SK-N-SH (cell line): ENCODE measurements at regions not wholly inside any gene's neighbourhood (a gene's known extent, or its start where the extent isn't known, plus 50 kb on each side); places are given as distances from the start of the nearest gene placed in this dataset.
A peak's percentile ranks its signal among the peaks of the same experiment; 100 is the strongest.

Source experiments
- CTCF ChIA-PET: fragments of 300-600, 350-600 bp; formaldehyde crosslinking; extraction: SDS; loops from one replicate; lab custom pipeline; 2021; lab: Yijun Ruan, JAX
- POLR2A ChIA-PET: fragments of 350-600 bp; sonication (Branson Sonifier 250); formaldehyde crosslinking; extraction: SDS; loops from one replicate; lab custom pipeline; 2020; ENCODE audit warnings: antibody characterized with exemption, inconsistent platforms; lab: Yijun Ruan, JAX
- DNase-seq: peaks from one replicate; pipeline ENCODE4 v3.0.0; 2012
- H2AFZ ChIP-seq: fragments of 200-600 bp; sonication (generic); 2 replicates; pipeline ENCODE4 v1.8.1; 2016; ENCODE audit warnings: antibody characterized with exemption, mild to moderate bottlenecking, low read depth
- H3F3A ChIP-seq: fragments of 200-600 bp; sonication (generic); replicated peaks from 2 replicates; pipeline ENCODE3; 2016; ENCODE audit warnings: antibody characterized with exemption, mild to moderate bottlenecking; ENCODE audit not compliant: insufficient read depth
- H3K27ac ChIP-seq, 2 experiments: fragments of 200-500 bp in 1 of 2; fragments of 200-600 bp in 1 of 2; sonication (Bioruptor generic) in 1 of 2; sonication (generic), shearing (Covaris generic) in 1 of 2; 2 replicates each; pipeline versions ENCODE4 v1.5.1 to v1.6.1; 2014 to 2016; ENCODE audit warnings: low read depth in 2 of 2, inconsistent platforms in 1 of 2, low read length in 1 of 2, mild to moderate bottlenecking in 1 of 2, mixed read lengths in 1 of 2
- H3K27me3 ChIP-seq: fragments of 200-600 bp; sonication (generic), shearing (Covaris generic); 2 replicates; pipeline ENCODE4 v1.6.1; 2016; ENCODE audit warnings: mixed run types; ENCODE audit not compliant: insufficient read depth
- H3K36me3 ChIP-seq, 2 experiments: fragments of 200-500 bp in 1 of 2; fragments of 200-600 bp in 1 of 2; sonication (Bioruptor generic) in 1 of 2; sonication (generic) in 1 of 2; replicated peaks in 1 of 2; 2 replicates each; pipeline versions ENCODE3 to v1.5.1; 2014 to 2016; ENCODE audit warnings: low read length in 1 of 2, mild to moderate bottlenecking in 1 of 2; ENCODE audit not compliant: insufficient read depth in 2 of 2, control insufficient read depth in 1 of 2
- H3K4me1 ChIP-seq, 2 experiments: fragments of 200-500 bp in 1 of 2; fragments of 200-600 bp in 1 of 2; sonication (Bioruptor generic) in 1 of 2; sonication (generic), shearing (Covaris generic) in 1 of 2; 2 replicates each; pipeline versions ENCODE4 v1.5.1 to v1.6.1; 2014 to 2016; ENCODE audit warnings: low read depth in 1 of 2, low read length in 1 of 2, mixed run types in 1 of 2; ENCODE audit not compliant: insufficient read depth in 2 of 2, control insufficient read depth in 1 of 2
- H3K4me2 ChIP-seq: fragments of 200-600 bp; sonication (generic), shearing (Covaris generic); 2 replicates; pipeline ENCODE4 v1.6.1; 2017; ENCODE audit warnings: mixed run types
- H3K4me3 ChIP-seq, 2 experiments: fragments of 200-500 bp in 1 of 2; fragments of 200-600 bp in 1 of 2; sonication (Bioruptor generic) in 1 of 2; sonication (generic), shearing (Covaris generic) in 1 of 2; 2 replicates each; pipeline versions ENCODE4 v1.5.1 to v1.8.1; 2014 to 2016; ENCODE audit warnings: low read depth in 2 of 2, inconsistent platforms in 1 of 2, low read length in 1 of 2, mild to moderate bottlenecking in 1 of 2, mixed read lengths in 1 of 2, moderate library complexity in 1 of 2
- H3K79me2 ChIP-seq: fragments of 200-600 bp; sonication (generic); 2 replicates; pipeline ENCODE4 v1.8.1; 2017; ENCODE audit warnings: mild to moderate bottlenecking; ENCODE audit not compliant: insufficient read depth
- H3K9ac ChIP-seq: fragments of 200-600 bp; sonication (generic); 2 replicates; pipeline ENCODE4 v1.6.1; 2017; ENCODE audit warnings: mixed run types
- H3K9me2 ChIP-seq: fragments of 200-600 bp; sonication (generic); 2 replicates; pipeline ENCODE4 v1.6.1; 2017; ENCODE audit warnings: mixed run types
- H3K9me3 ChIP-seq: fragments of 200-600 bp; sonication (generic); 2 replicates; pipeline ENCODE4 v1.6.1; 2017; ENCODE audit warnings: mixed run types, mild to moderate bottlenecking, moderate library complexity
- H4K20me1 ChIP-seq: fragments of 200-600 bp; sonication (generic); 2 replicates; pipeline ENCODE4 v1.6.1; 2017; ENCODE audit warnings: mild to moderate bottlenecking, mixed run types; ENCODE audit not compliant: insufficient read depth
- ELF1 ChIP-seq: IDR thresholded peaks from 2 replicates; pipeline ENCODE4 v1.4.0; 2012
- EP300 ChIP-seq, 2 experiments: IDR thresholded peaks; 2 replicates each; pipeline versions ENCODE4 v1.4.0 to v1.6.1; 2012; ENCODE audit warnings: borderline replicate concordance in 1 of 2, low read depth in 1 of 2, low read length in 1 of 2
- EZH2phosphoT487 ChIP-seq: fragments of 200-600 bp; sonication (generic); IDR thresholded peaks from 2 replicates; pipeline ENCODE4 v1.6.1; 2017; ENCODE audit warnings: low read depth, mixed run types, mild to moderate bottlenecking, antibody characterized with exemption, moderate library complexity, borderline replicate concordance
- FOXM1 ChIP-seq: IDR thresholded peaks from 2 replicates; pipeline ENCODE4 v1.4.0; 2012; ENCODE audit warnings: low read depth, mild to moderate bottlenecking
- NRF1 ChIP-seq: IDR thresholded peaks from 2 replicates; pipeline ENCODE4 v1.6.1; 2012; ENCODE audit warnings: low read depth, mild to moderate bottlenecking, low read length
- PBX3 ChIP-seq: IDR thresholded peaks from 2 replicates; pipeline ENCODE4; 2012
- RAD21 ChIP-seq: IDR thresholded peaks from 2 replicates; pipeline ENCODE4 v1.6.1; 2012; ENCODE audit warnings: mild to moderate bottlenecking, low read length
- RCOR1 ChIP-seq: fragments of 150-350 bp; IDR thresholded peaks from 2 replicates; pipeline ENCODE4 v1.6.1; 2017; ENCODE audit warnings: antibody characterized with exemption, low read length
- SIN3A ChIP-seq: IDR thresholded peaks from 2 replicates; pipeline ENCODE4 v1.6.1; 2012; ENCODE audit warnings: low read depth, mild to moderate bottlenecking, low read length, moderate library complexity, borderline replicate concordance
- SMC3 ChIP-seq: IDR thresholded peaks from 2 replicates; pipeline ENCODE4 v1.6.1; 2012; ENCODE audit warnings: low read depth, low read length, improper control_type of control experiment
- TAF1 ChIP-seq: IDR thresholded peaks from 2 replicates; pipeline ENCODE4 v1.6.1; 2012; ENCODE audit warnings: low read depth, mild to moderate bottlenecking, low read length, moderate library complexity, borderline replicate concordance
- TCF12 ChIP-seq: IDR thresholded peaks from 2 replicates; pipeline ENCODE4 v1.4.0; 2012
- TEAD4 ChIP-seq: IDR thresholded peaks from 2 replicates; pipeline ENCODE4 v1.4.0; 2012; ENCODE audit warnings: mild to moderate bottlenecking, borderline replicate concordance; ENCODE audit not compliant: insufficient read depth
- YY1 ChIP-seq: IDR thresholded peaks from 2 replicates; pipeline ENCODE4 v1.4.0; 2012; ENCODE audit warnings: low read depth, mild to moderate bottlenecking
- WGBS: methylation state at CpG from one replicate; pipeline ENCODE4 v1.1.6; 2017; ENCODE audit warnings: low lambda C conversion rate; 5-methylcytosine and 5-hydroxymethylcytosine counted together
- TF ChIP-seq, protein P1 (sequence below): fragments of 200-600 bp; sonication (generic); IDR thresholded peaks from 2 replicates; pipeline ENCODE4 v1.6.1; 2017; ENCODE audit warnings: antibody characterized with exemption, mild to moderate bottlenecking, moderate library complexity

DNA sequence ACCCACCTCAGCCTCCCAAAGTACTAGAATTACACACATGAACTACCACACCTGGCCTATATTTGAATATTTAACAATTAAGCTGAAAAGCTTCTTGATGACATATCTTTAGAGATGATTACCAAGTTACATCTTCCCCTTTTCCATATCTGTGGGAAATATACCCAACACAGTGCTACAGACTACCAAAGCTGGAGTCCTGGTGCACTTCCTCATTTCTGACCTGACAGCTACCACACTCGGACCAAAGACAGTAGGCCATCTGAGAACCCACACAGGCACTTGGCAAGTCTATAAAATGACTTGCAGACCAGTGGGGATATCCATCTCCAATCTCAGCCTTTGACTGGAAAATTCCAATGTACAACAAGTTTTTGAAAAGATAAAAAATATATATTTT, 270.4 kb upstream of the KLF14 start (continued):
- TF ChIP-seq EP300 (IDR thresholded peaks at IDR 0.05; ENCODE audit: borderline replicate concordance in 1 of 2, low read depth in 1 of 2, low read length in 1 of 2) (no peak), EZH2phosphoT487 (no peak), RCOR1 (no peak), TEAD4 (no peak), FOXM1 (no peak)

- peak; percentile 57 for DNase-seq
- Histone ChIP-seq H3K36me3 (peaks cover 0 to 2% of the 10 kb centered on the region in 2 experiments), H3K9me3 (peaks cover 3% of the 10 kb centered on the region; the same call in 1 of the 2 replicates), H3K9me2 (no peaks in the 10 kb centered on the region), H3K27ac (peak overlapping the region; percentile 93 to 95), H3K4me1 (peaks cover 20 to 54% of the 10 kb centered on the region in 2 experiments), H3K27me3 (no peaks in the 10 kb centered on the region), H3K9ac (peak overlapping the region; percentile 55; the same call in 1 of the 2 replicates), H2AFZ (peak overlapping the region; percentile 23; the same call in 1 of the 2 replicates), H3K79me2 (peaks cover 80% of the 10 kb centered on the region), H3K4me3 (no peak overlapping the region), H3F3A (peaks cover 47% of the 10 kb centered on the region), H4K20me1 (no peaks in the 10 kb centered on the region), H3K4me2 (peak overlapping the region; percentile 76)
- ChIA-PET POLR2A (no interaction called here), CTCF (interaction anchor here (0.6 to 3.3 kb wide), 17 partner anchors 8 to 125 kb away, joined by 3 to 35 read pairs (median 7); no protein-coding TSS in a partner anchor)
- TF ChIP-seq SMC3 (peak; percentile 73), TAF1 (0 out of 2 replicates have a peak, but pooled peaks have one; percentile 30), RAD21 (peak; percentile 73), TCF12 (no peak), NRF1 (no peak), RCOR1 (0 out of 2 replicates have a peak, but pooled peaks have one; percentile 24), PBX3 (peak; percentile 41; the same call in 1 of the 2 replicates), SIN3A (0 out of 2 replicates have a peak, but pooled peaks have one; percentile 23), YY1 (no peak), ELF1 (peak; percentile 86)
- TF ChIP-seq, protein P1, sequence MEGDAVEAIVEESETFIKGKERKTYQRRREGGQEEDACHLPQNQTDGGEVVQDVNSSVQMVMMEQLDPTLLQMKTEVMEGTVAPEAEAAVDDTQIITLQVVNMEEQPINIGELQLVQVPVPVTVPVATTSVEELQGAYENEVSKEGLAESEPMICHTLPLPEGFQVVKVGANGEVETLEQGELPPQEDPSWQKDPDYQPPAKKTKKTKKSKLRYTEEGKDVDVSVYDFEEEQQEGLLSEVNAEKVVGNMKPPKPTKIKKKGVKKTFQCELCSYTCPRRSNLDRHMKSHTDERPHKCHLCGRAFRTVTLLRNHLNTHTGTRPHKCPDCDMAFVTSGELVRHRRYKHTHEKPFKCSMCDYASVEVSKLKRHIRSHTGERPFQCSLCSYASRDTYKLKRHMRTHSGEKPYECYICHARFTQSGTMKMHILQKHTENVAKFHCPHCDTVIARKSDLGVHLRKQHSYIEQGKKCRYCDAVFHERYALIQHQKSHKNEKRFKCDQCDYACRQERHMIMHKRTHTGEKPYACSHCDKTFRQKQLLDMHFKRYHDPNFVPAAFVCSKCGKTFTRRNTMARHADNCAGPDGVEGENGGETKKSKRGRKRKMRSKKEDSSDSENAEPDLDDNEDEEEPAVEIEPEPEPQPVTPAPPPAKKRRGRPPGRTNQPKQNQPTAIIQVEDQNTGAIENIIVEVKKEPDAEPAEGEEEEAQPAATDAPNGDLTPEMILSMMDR, result peak; percentile 81
- WGBS, result 56% methylated on average over 19 of the region's 19 CpGs
Measured at GRCh38 chr7:131007439-131008330, 273.7 kb upstream of the KLF14 start.
